Effector memory CD8-positive, alpha-beta T cell (primary cell): ENCODE measurements at regions not wholly inside any gene's neighbourhood (a gene's known extent, or its start where the extent isn't known, plus 50 kb on each side); places are given as distances from the start of the nearest gene placed in this dataset.
"Not testable (repeated sequence)": the region's sequence is repeated elsewhere in the genome, so short reads cannot be mapped to it uniquely, and the experiment has no call there.

Source experiments
- ATAC-seq: fragments of 150-1000 bp; cut with Tn5 transposase; replicated peaks from 2 replicates; pipeline ENCODE4 v1.10.0; 2021; ENCODE audit warnings: mild to moderate bottlenecking, moderate library complexity
- DNase-seq, 3 experiments: peaks; one replicate each; pipeline ENCODE4 v3.0.0; 2021
- H3K27ac Mint-ChIP-seq, 2 donors: one replicate each; pipeline ENCODE4 v1.8.0; 2022; ENCODE audit warnings: mild to moderate bottlenecking in 2 of 2, mixed read lengths in 2 of 2, moderate library complexity in 2 of 2
- H3K27me3 Mint-ChIP-seq, 2 donors: one replicate each; pipeline ENCODE4 v1.8.0; 2022; ENCODE audit warnings: mixed read lengths in 2 of 2
- H3K36me3 Mint-ChIP-seq: one replicate; pipeline ENCODE4 v1.8.0; 2022; ENCODE audit warnings: mild to moderate bottlenecking, moderate library complexity, mixed read lengths; ENCODE audit not compliant: insufficient read depth
- H3K4me1 Mint-ChIP-seq, 2 donors: one replicate each; pipeline ENCODE4 v1.8.0; 2022; ENCODE audit warnings: low read depth in 2 of 2, mixed read lengths in 2 of 2
- H3K4me3 Mint-ChIP-seq, 2 donors: one replicate each; pipeline ENCODE4 v1.8.0; 2022; ENCODE audit warnings: mild to moderate bottlenecking in 2 of 2, mixed read lengths in 2 of 2, moderate library complexity in 2 of 2
- H3K9me3 Mint-ChIP-seq, 2 donors: one replicate each; pipeline ENCODE4 v1.8.0; 2022; ENCODE audit warnings: mixed read lengths in 2 of 2

- H3K9me3 Mint-ChIP-seq, result no peaks in the 10 kb centered on the region
- no peak for DNase-seq
- no peaks in the 10 kb centered on the region for H3K36me3 Mint-ChIP-seq
- H3K27ac Mint-ChIP-seq, result no peak overlapping the region
- peaks cover 22 to 46% of the 10 kb centered on the region in 2 donors for H3K27me3 Mint-ChIP-seq
- no peak for ATAC-seq
- H3K4me3 Mint-ChIP-seq, result no peak overlapping the region
- peaks cover 0 to 2% of the 10 kb centered on the region in 2 donors for H3K4me1 Mint-ChIP-seq
These were observed 311.6 kb upstream of the ECI2 start for GRCh38 chr6:4446982-4447381.

DNA sequence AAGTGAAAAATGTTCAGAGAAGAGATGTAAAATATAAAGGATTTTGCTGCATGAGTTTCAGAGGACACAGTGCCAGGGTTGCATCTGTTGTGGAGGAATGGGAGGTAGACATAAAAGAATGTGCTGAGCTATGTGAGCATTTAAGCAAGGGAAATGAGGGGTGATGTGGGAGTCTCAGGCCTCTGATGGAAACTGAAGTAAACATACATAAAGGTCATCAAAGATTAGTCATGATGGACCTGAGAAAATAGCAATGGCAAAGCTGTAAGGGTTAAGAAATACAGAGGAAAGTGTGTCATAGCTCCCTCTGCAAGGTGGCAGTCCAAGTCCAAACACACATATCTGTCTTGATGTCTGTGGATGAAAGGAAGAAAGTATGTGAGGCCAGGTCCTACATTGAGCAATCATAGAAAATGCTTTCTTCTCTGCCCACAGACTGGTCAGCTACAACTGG lies 306.6 kb upstream of the ECI2 start:
- Mint-ChIP-seq H3K27me3 (peaks cover 0 to 12% of the 10 kb centered on the region in 2 donors), H3K4me1 (no peaks in the 10 kb centered on the region), H3K27ac (no peak overlapping the region), H3K4me3 (no peak overlapping the region), H3K36me3 (no peaks in the 10 kb centered on the region), H3K9me3 (no peaks in the 10 kb centered on the region)
- DNase-seq (no peak), ATAC-seq (no peak)

GRCh38 chr6:4439159-4439558 lies 303.8 kb upstream of the ECI2 start:
- H3K27me3 Mint-ChIP-seq, result peaks cover 0 to 14% of the 10 kb centered on the region in 2 donors
- DNase-seq (no peak), ATAC-seq (no peak)
- H3K9me3 Mint-ChIP-seq, result no peaks in the 10 kb centered on the region
- H3K27ac Mint-ChIP-seq, result no peak overlapping the region
- H3K36me3 Mint-ChIP-seq, result no peaks in the 10 kb centered on the region
- H3K4me1 Mint-ChIP-seq, result no peaks in the 10 kb centered on the region
- H3K4me3 Mint-ChIP-seq, result no peak overlapping the region

DNA sequence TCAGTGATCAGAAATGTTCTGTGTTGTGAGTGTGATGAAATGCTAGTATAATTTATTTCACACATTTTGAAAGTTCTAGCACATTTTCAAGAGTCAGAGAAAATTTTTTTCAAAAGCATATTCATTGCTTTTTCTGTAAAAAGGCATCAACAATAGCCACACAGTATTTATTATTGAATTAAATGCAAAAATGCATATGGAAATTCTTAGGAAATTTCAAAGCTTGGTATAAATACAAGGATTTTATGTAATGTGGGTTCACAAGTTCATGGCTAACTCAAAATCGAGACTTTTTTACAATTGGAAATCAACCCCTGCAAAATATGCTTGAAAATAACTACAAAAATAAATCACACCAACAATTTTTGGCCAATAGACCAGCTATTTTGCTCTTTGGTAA lies 302.0 kb upstream of the ECI2 start:
- peaks cover 0 to 18% of the 10 kb centered on the region in 2 donors for H3K27me3 Mint-ChIP-seq
- DNase-seq, result no peak
- no peaks in the 10 kb centered on the region for H3K4me1 Mint-ChIP-seq
- no peaks in the 10 kb centered on the region for H3K36me3 Mint-ChIP-seq
- no peak overlapping the region for H3K27ac Mint-ChIP-seq
- no peaks in the 10 kb centered on the region for H3K9me3 Mint-ChIP-seq
- H3K4me3 Mint-ChIP-seq, result no peak overlapping the region
- ATAC-seq, result no peak

GRCh38 chr6:4435981-4436445 lies 300.6 kb upstream of the ECI2 start:
- Mint-ChIP-seq H3K36me3 (no peaks in the 10 kb centered on the region), H3K9me3 (no peaks in the 10 kb centered on the region), H3K27ac (no peak overlapping the region), H3K4me3 (no peak overlapping the region), H3K4me1 (no peaks in the 10 kb centered on the region), H3K27me3 (peaks cover 0 to 18% of the 10 kb centered on the region in 2 donors)
- no peak for DNase-seq
- ATAC-seq, result no peak

DNA sequence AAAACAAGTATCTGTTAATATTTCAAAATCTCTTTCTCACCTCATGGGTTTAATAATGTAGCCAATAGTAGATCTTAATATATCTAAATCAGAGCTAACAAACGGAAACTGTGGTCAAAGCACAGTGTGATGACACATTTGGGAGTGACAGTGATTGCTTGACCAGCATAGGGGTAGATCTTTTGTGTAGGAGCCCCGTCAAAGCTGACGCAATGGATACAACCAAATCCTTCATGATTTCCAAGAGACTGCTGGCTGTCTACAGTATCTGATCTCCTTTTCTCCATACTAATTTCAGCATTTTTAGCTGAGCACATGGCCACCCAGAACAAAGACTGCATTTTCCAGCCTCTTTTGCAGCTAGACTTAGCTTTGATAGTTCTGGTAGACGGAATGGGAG lies 299.3 kb upstream of the ECI2 start:
- no peaks in the 10 kb centered on the region for H3K9me3 Mint-ChIP-seq

GRCh38 chr6:4433199-4433598 lies 297.8 kb upstream of the ECI2 start:
- no peak overlapping the region for H3K4me3 Mint-ChIP-seq
- DNase-seq (no peak), ATAC-seq (no peak)
- H3K9me3 Mint-ChIP-seq, result no peaks in the 10 kb centered on the region
- no peak overlapping the region for H3K27ac Mint-ChIP-seq
- peaks cover 0 to 18% of the 10 kb centered on the region in 2 donors for H3K27me3 Mint-ChIP-seq
- H3K4me1 Mint-ChIP-seq, result no peaks in the 10 kb centered on the region
- no peaks in the 10 kb centered on the region for H3K36me3 Mint-ChIP-seq

More for the DNA sequence above, 299.3 kb upstream of the ECI2 start:
- H3K4me3 Mint-ChIP-seq, result no peak overlapping the region
- H3K27ac Mint-ChIP-seq, result no peak overlapping the region
- H3K36me3 Mint-ChIP-seq, result no peaks in the 10 kb centered on the region
- DNase-seq (no peak), ATAC-seq (no peak)
- H3K4me1 Mint-ChIP-seq, result no peaks in the 10 kb centered on the region
- H3K27me3 Mint-ChIP-seq, result peaks cover 0 to 18% of the 10 kb centered on the region in 2 donors

GRCh38 chr6:4426968-4427367 lies 291.6 kb upstream of the ECI2 start:
- ATAC-seq, result no peak

GRCh38 chr6:4421837-4422236 lies 286.5 kb upstream of the ECI2 start:
- no peak for ATAC-seq
- DNase-seq, result no peak
- Mint-ChIP-seq H3K9me3 (no peaks in the 10 kb centered on the region), H3K27me3 (no peaks in the 10 kb centered on the region), H3K4me3 (no peak overlapping the region), H3K36me3 (no peaks in the 10 kb centered on the region), H3K27ac (no peak overlapping the region), H3K4me1 (no peaks in the 10 kb centered on the region)

More at GRCh38 chr6:4426968-4427367, 291.6 kb upstream of the ECI2 start:
- peaks cover 0 to 2% of the 10 kb centered on the region in 2 donors for H3K4me1 Mint-ChIP-seq
- H3K4me3 Mint-ChIP-seq, result no peak overlapping the region
- no peaks in the 10 kb centered on the region for H3K27me3 Mint-ChIP-seq
- no peak overlapping the region for H3K27ac Mint-ChIP-seq
- H3K9me3 Mint-ChIP-seq, result no peaks in the 10 kb centered on the region
- no peak for DNase-seq
- no peaks in the 10 kb centered on the region for H3K36me3 Mint-ChIP-seq

DNA sequence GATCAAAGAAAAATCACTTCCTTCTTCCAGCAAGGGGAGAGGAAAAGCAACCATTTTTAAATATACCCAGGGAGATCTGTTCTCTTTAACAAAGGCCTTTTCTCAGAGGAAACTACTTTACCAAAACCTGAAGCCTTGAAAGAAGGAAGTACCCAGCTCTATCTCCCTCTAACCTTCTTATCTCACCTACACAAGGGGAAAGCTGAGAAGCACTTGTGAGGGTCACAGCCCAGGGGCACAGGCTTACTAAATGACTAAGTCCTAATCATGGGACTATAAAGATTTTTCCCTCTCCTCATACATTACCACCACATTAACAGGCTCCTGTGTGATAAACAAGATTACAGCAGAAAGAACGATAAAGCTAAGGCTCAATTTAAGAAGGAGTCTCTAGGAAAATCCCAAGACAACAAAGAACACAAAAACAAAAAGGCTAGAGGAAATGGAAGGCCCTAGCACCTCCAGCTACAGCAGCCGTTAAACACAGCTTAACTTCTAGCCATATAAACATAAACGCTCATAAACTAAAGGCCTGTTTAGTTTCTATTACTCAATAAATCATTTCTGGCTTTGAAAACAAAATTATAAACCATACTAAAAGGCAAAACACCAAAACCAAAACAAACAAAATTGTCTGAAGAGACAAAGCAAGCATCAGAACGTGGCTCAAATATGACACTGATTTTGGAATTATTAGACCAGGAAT lies 284.9 kb upstream of the ECI2 start:
- no peak overlapping the region for H3K27ac Mint-ChIP-seq
- no peak for ATAC-seq
- no peak overlapping the region for H3K4me3 Mint-ChIP-seq
- no peaks in the 10 kb centered on the region for H3K9me3 Mint-ChIP-seq
- H3K27me3 Mint-ChIP-seq, result peaks cover 0 to 6% of the 10 kb centered on the region in 2 donors
- DNase-seq, result no peak
- H3K36me3 Mint-ChIP-seq, result no peaks in the 10 kb centered on the region
- no peaks in the 10 kb centered on the region for H3K4me1 Mint-ChIP-seq

- Mint-ChIP-seq H3K4me1 (no peaks in the 10 kb centered on the region), H3K36me3 (no peaks in the 10 kb centered on the region), H3K4me3 (no peak overlapping the region), H3K9me3 (no peaks in the 10 kb centered on the region), H3K27me3 (peaks cover 0 to 18% of the 10 kb centered on the region in 2 donors), H3K27ac (no peak overlapping the region)
- DNase-seq (no peak), ATAC-seq (no peak)
These were observed 280.2 kb upstream of the ECI2 start for GRCh38 chr6:4415549-4415948.

- H3K27me3 Mint-ChIP-seq, result peaks cover 0 to 25% of the 10 kb centered on the region in 2 donors
These were observed 278.7 kb upstream of the ECI2 start for GRCh38 chr6:4414078-4414477.

DNA sequence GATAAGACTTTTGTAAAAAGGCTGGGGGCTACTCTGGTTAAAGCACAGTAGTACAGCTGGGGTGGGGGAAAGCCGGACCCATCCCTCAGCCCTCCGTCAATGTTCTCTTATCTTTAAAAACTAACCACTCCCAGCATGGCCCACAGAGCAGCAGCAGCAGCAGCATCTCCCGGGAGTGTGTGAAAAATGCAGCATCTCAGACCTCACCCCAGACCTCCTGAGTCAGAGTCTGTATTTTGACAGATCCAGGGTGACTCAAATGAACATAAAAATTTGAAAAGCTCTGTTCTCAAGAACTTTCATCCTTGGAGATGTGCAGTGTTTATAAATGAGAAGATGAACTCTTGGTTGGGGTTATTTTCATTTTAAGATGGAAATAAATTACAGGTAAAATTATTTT lies 277.7 kb upstream of the ECI2 start:
- H3K27ac Mint-ChIP-seq, result no peak overlapping the region
- peaks cover 6 to 35% of the 10 kb centered on the region in 2 donors for H3K27me3 Mint-ChIP-seq
- no peak for ATAC-seq
- no peak overlapping the region for H3K4me3 Mint-ChIP-seq
- H3K36me3 Mint-ChIP-seq, result no peaks in the 10 kb centered on the region
- no peaks in the 10 kb centered on the region for H3K4me1 Mint-ChIP-seq
- H3K9me3 Mint-ChIP-seq, result peaks cover 0 to 6% of the 10 kb centered on the region in 2 donors
- no peak for DNase-seq

More at GRCh38 chr6:4414078-4414477, 278.7 kb upstream of the ECI2 start:
- H3K36me3 Mint-ChIP-seq, H3K9me3 Mint-ChIP-seq, H3K4me3 Mint-ChIP-seq, H3K27ac Mint-ChIP-seq, ATAC-seq, H3K4me1 Mint-ChIP-seq, DNase-seq: not testable (repeated sequence)

DNA sequence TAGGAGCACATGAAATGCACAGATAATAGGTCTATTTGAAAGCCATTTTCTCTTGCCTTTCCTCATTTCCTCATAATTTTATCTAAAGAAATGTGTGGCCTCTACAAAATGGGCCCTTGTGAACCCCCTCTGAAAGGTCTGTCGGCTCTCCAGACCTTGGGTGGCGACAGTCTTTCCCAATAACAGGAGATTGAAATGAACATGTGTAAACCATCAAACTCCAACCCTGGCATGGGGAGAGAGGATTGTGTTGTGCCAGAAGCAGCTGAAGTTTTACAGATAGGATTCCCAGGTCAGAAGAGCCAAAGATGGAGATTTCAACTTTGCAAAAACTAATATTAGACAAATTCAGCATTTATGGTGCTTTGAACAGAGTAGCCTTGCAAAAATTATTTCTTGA lies 277.1 kb upstream of the ECI2 start:
- Mint-ChIP-seq H3K4me3 (no peak overlapping the region), H3K27ac (no peak overlapping the region), H3K27me3 (peaks cover 10 to 40% of the 10 kb centered on the region in 2 donors), H3K9me3 (peaks cover 0 to 7% of the 10 kb centered on the region in 2 donors), H3K4me1 (no peaks in the 10 kb centered on the region), H3K36me3 (no peaks in the 10 kb centered on the region)
- no peak for ATAC-seq
- no peak for DNase-seq
